ENCODE measurements at regions not wholly inside any gene's neighbourhood (a gene's known extent, or its start where the extent isn't known, plus 50 kb on each side); places are given as distances from the start of the nearest gene placed in this dataset.
A peak's percentile ranks its signal among the peaks of the same experiment; 100 is the strongest.

GRCh38 chr9:90979138-90979551 lies 177.5 kb downstream of the SYK start:
- peak; percentile 92 for DNase-seq (ENCODE audit: low read depth)
- H3K4me3 ChIP-seq (ENCODE audit: low read length), result no peak overlapping the region
- TF ChIP-seq CTCF (IDR thresholded peaks at IDR 0.05; ENCODE audit: insufficient read depth, low read depth, low read length, missing control alignments), result no peak

DNA sequence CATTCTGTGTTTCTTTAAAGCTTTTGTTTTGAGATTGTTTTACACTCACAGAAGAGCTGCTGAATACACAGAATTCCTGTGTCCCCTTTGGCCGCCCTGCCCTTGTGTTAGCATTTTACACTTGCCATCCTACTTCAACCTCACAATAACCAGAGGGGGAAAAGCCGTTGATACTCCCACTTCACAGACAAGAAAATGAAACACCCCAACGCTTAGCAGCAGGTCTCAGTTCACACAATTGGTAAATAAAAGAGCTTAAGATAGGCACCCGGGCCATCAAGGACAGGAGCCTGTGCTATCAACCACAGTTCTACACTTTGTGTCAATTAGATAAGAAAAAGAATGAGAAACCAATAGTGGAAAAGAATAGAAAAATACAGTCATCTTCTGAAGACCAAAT lies 178.0 kb downstream of the SYK start:
- no peak overlapping the region for H3K4me3 ChIP-seq (ENCODE audit: low read length)
- DNase-seq (ENCODE audit: low read depth), result no peak
- no peak for TF ChIP-seq CTCF (IDR thresholded peaks at IDR 0.05; ENCODE audit: insufficient read depth, low read depth, low read length, missing control alignments)

DNA sequence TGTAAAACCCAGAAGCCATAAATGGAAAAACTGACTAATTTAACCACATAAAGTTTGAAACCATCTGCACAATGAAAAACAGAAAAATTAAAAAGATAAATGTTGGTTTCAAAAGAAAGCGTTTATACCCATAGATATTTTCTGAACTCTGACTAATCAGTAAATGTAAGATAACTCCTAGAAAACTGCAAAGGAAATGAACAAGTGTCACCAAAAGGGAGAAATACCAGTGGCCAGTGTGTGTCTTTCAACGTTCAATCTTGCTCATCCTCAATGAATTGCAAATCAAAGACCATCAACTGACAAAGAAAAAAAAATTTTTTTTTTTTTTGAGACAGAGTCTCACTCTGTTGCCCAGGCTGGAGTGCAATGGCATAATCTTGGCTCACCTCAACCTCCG lies 180.1 kb downstream of the SYK start:
- no peak overlapping the region for H3K4me3 ChIP-seq (ENCODE audit: low read length)
- no peak for DNase-seq (ENCODE audit: low read depth)
- no peak for TF ChIP-seq CTCF (IDR thresholded peaks at IDR 0.05; ENCODE audit: insufficient read depth, low read depth, low read length, missing control alignments)

DNA sequence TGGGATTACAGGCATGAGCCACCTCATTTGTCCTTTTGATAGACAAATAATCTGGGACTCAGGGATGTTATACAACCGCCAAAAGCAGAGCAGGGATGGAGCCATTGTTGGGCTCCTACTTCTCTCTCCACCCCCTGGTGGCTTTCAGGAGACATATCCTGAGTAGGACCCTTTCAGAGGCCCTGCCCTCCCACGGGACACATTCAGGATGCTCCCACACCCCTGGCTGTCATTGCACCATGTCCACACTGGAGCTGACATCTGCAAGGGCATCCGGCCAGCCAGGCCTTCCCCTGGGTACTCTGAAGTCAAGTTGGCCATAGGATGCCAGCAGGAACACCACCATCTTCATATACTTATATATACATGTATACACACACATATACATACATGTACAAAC lies 181.8 kb downstream of the SYK start:
- H3K4me3 ChIP-seq (ENCODE audit: low read length), result no peak overlapping the region
- TF ChIP-seq CTCF (IDR thresholded peaks at IDR 0.05; ENCODE audit: insufficient read depth, low read depth, low read length, missing control alignments), result no peak

DNA sequence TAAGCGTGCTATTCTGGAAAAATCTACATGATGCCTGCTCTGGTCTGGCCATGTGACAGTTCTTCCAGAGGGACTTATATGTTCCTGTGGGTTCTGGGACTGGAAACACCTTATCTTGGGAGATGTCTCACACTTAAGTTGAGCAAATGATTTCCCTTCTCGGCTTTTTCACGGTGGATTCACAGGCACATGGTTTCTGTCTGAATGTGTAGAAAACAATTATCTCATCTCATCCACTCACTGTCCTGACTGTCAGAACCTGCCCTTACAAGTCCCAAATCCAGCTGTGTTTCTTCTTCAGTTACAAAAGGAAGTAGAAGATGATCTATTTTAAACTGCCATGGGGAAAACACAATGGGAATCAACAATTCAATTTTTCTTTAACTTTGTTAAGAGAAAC lies 184.0 kb downstream of the SYK start:
- DNase-seq (ENCODE audit: low read depth), result peak; percentile 99
- H3K4me3 ChIP-seq (ENCODE audit: low read length), result no peak overlapping the region
- no peak for TF ChIP-seq CTCF (IDR thresholded peaks at IDR 0.05; ENCODE audit: insufficient read depth, low read depth, low read length, missing control alignments)

More for the DNA sequence above, 181.8 kb downstream of the SYK start:
- no peak for DNase-seq (ENCODE audit: low read depth)

GRCh38 chr9:90986161-90986560 lies 184.5 kb downstream of the SYK start:
- H3K4me3 ChIP-seq (ENCODE audit: low read length), result no peak overlapping the region
- DNase-seq (ENCODE audit: low read depth), result no peak
- no peak for TF ChIP-seq CTCF (IDR thresholded peaks at IDR 0.05; ENCODE audit: insufficient read depth, low read depth, low read length, missing control alignments)

DNA sequence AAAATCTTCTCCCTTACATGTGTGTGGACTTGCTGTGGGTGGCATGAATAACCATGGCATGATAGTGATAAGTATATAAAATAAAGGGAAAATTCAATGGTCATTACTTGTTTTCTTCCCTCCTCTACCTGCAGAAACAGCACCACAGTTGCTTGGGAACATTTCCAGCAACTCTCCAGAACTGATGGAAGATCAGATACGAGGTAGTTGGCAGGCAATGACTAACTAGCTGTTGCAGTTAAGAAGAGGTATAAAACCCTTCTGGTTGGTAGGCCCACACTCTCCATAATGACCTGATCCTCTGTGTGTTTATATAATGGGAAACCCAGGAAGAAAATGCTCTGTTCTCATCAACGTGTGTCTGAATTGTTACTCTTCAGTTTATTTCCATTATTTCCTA lies 185.9 kb downstream of the SYK start:
- H3K4me3 ChIP-seq (ENCODE audit: low read length), result no peak overlapping the region
- no peak for TF ChIP-seq CTCF (IDR thresholded peaks at IDR 0.05; ENCODE audit: insufficient read depth, low read depth, low read length, missing control alignments)
- DNase-seq (ENCODE audit: low read depth), result no peak

Measured in epithelial cell of esophagus (primary cell).